ENCODE measurements at regions not wholly inside any gene's neighbourhood (a gene's known extent, or its start where the extent isn't known, plus 50 kb on each side); places are given as distances from the start of the nearest gene placed in this dataset.

DNA sequence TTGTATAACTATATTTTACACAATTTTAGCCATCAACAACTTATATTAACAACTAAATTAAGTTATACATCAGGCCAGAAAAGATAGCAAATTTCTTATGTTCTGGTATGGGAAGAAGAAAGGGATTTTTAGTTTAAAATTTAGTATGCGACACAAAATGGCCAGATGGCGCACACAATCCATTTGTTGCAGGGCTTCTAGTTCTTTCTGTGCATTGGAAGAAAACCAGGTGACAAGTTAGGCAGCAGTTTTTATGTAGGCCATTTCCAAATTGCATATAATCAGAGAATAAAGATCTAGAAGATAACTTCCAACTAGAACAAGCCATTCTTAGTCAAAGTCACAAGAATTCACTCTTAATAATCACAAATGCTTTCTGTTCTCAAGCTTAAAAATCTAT, 230.1 kb upstream of the ZNF717 start:
- no peak for TF ChIP-seq CTCF (conservative IDR thresholded peaks at IDR 0.05; ENCODE audit: low read length)
- TF ChIP-seq EZH2phosphoT487 (IDR thresholded peaks at IDR 0.05; ENCODE audit: borderline replicate concordance), result no peak

All from Loucy (cell line).